ENCODE measurements at regions not wholly inside any gene's neighbourhood (a gene's known extent, or its start where the extent isn't known, plus 50 kb on each side); places are given as distances from the start of the nearest gene placed in this dataset.
"Not testable (repeated sequence)": the region's sequence is repeated elsewhere in the genome, so short reads cannot be mapped to it uniquely, and the experiment has no call there.

DNA sequence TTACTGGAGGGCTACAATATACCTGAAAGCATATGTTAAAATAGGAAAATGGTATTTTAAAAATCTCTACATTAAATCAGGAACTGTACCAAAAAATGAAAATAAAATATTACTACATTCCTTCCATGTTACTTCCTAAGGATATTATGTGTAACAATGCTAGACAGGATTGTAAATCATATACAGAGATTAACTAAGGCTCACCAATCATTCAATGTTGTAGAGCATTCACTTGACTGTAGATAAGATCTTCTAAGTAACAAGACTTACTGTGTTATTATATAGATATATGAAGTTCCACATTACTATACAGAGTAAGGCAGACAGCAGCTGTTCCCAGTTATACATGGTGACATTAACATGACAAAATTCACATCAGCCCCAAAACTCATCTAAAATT, 1919.1 kb upstream of the CDH9 start:
- intact Hi-C loops (cut with DNase I): no loop called here
- TF ChIP-seq, protein P1, sequence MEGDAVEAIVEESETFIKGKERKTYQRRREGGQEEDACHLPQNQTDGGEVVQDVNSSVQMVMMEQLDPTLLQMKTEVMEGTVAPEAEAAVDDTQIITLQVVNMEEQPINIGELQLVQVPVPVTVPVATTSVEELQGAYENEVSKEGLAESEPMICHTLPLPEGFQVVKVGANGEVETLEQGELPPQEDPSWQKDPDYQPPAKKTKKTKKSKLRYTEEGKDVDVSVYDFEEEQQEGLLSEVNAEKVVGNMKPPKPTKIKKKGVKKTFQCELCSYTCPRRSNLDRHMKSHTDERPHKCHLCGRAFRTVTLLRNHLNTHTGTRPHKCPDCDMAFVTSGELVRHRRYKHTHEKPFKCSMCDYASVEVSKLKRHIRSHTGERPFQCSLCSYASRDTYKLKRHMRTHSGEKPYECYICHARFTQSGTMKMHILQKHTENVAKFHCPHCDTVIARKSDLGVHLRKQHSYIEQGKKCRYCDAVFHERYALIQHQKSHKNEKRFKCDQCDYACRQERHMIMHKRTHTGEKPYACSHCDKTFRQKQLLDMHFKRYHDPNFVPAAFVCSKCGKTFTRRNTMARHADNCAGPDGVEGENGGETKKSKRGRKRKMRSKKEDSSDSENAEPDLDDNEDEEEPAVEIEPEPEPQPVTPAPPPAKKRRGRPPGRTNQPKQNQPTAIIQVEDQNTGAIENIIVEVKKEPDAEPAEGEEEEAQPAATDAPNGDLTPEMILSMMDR (IDR thresholded peaks at IDR 0.05): no peak
- TF ChIP-seq POLR2A (IDR thresholded peaks at IDR 0.05): no peak
- no peak overlapping the region for H3K4me3 ChIP-seq
- no peak overlapping the region for H3K27ac ChIP-seq
- ATAC-seq: no peak
- H3K9me3 ChIP-seq: no peaks in the 10 kb centered on the region
- H3K4me1 ChIP-seq: no peaks in the 10 kb centered on the region
- no peak for DNase-seq
- H3K27me3 ChIP-seq: no peaks in the 10 kb centered on the region
- no peaks in the 10 kb centered on the region for H3K36me3 ChIP-seq (replicated peaks in 1 of 2; ENCODE audit: insufficient read depth in 1 of 2, low read depth in 2 of 2)

DNA sequence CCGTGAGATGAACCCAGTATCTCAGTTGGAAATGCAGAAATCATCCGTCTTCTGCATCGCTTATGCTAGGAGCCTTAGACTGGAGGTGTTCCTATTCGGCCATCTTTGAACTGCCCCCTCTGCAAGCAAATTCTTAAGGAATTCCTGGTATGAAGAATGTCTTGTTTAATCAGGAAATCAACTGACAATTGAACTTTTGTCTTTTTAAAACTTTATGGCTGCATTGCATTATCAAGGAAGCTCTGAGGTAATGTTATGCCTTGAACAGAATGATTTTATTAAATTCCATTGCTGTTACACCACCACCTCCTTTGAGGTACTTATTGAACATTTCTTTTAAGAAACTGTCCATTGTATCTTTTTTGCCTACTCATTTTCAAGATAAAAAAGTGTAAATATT, 1915.7 kb upstream of the CDH9 start:
- no peak for TF ChIP-seq POLR2A (IDR thresholded peaks at IDR 0.05)
- TF ChIP-seq, protein P1 (IDR thresholded peaks at IDR 0.05): no peak
- Histone ChIP-seq H3K27me3 (no peaks in the 10 kb centered on the region), H3K4me3 (no peak overlapping the region), H3K36me3 (replicated peaks in 1 of 2; ENCODE audit: insufficient read depth in 1 of 2, low read depth in 2 of 2) (no peaks in the 10 kb centered on the region), H3K27ac (no peak overlapping the region), H3K9me3 (no peaks in the 10 kb centered on the region), H3K4me1 (no peaks in the 10 kb centered on the region)
- intact Hi-C loops (cut with DNase I): no loop called here
- no peak for DNase-seq
- ATAC-seq: no peak
- WGBS, 2 donors: 70% methylated on average over 4 of the region's 4 CpGs

GRCh38 chr5:28947865-28948264, 1909.5 kb upstream of the CDH9 start:
- intact Hi-C loops (cut with DNase I): no loop called here
- Histone ChIP-seq H3K27me3 (no peaks in the 10 kb centered on the region), H3K4me3 (no peak overlapping the region), H3K9me3 (no peaks in the 10 kb centered on the region), H3K27ac (no peak overlapping the region), H3K4me1 (no peaks in the 10 kb centered on the region), H3K36me3 (replicated peaks in 1 of 2; ENCODE audit: insufficient read depth in 1 of 2, low read depth in 2 of 2) (no peaks in the 10 kb centered on the region)
- no peak for DNase-seq
- ATAC-seq: no peak
- whole genome bisulfite sequencing, 2 donors: 52 to 67% methylated on average over 2 of the region's 2 CpGs
- TF ChIP-seq POLR2A (IDR thresholded peaks at IDR 0.05): no peak
- TF ChIP-seq, protein P1 (IDR thresholded peaks at IDR 0.05): no peak

DNA sequence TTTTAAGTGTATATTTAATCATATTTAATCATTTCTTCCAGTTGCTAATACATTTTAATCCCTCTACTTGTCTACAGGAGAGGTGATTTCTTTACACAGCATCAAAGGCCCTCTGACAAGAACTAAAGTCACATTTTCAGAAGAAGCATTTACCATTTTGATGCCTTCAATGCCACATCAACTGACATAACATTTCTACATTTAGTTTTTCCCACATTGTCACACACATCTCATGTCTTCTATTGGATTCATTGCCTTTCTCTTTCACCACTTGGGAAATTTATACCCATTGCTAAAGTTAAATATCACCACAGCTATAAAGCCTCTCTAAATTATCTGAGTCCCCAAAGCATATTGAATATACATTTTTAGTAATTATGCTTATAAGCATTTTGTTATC, 1907.5 kb upstream of the CDH9 start:
- Histone ChIP-seq H3K4me3 (no peak overlapping the region), H3K4me1 (no peaks in the 10 kb centered on the region), H3K27me3 (no peaks in the 10 kb centered on the region), H3K27ac (no peak overlapping the region), H3K9me3 (no peaks in the 10 kb centered on the region), H3K36me3 (replicated peaks in 1 of 2; ENCODE audit: insufficient read depth in 1 of 2, low read depth in 2 of 2) (no peaks in the 10 kb centered on the region)
- no peak for TF ChIP-seq POLR2A (IDR thresholded peaks at IDR 0.05)
- TF ChIP-seq, protein P1 (IDR thresholded peaks at IDR 0.05): no peak
- ATAC-seq: no peak
- DNase-seq: no peak
- intact Hi-C loops (cut with DNase I): no loop called here

DNA sequence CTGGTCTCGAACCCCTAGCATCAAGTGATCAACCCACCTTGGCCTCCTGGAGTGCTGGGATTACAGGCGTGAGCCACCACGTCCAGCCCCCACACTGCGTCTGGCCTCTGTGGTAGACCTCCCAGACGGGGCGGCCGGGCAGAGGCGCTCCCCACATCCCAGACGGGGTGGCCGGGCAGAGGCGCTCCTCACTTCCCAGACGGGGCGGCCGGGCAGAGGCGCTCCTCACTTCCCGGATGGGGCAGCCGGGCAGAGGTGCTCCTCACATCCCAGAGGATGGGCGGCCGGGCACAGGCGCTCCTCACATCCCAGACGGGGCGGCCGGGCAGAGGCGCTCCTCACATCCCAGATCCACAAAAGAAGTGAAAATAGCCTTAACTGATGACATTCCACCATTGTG, 1891.0 kb upstream of the CDH9 start:
- intact Hi-C loops (cut with DNase I); H3K9me3 ChIP-seq; H3K27me3 ChIP-seq; H3K36me3 ChIP-seq (replicated peaks in 1 of 2; ENCODE audit: insufficient read depth in 1 of 2, low read depth in 2 of 2); ATAC-seq; H3K27ac ChIP-seq; DNase-seq; H3K4me1 ChIP-seq; H3K4me3 ChIP-seq: not testable (repeated sequence)
- WGBS, 2 donors: 77 to 79% methylated on average over 12 to 20 of the region's 24 CpGs

DNA sequence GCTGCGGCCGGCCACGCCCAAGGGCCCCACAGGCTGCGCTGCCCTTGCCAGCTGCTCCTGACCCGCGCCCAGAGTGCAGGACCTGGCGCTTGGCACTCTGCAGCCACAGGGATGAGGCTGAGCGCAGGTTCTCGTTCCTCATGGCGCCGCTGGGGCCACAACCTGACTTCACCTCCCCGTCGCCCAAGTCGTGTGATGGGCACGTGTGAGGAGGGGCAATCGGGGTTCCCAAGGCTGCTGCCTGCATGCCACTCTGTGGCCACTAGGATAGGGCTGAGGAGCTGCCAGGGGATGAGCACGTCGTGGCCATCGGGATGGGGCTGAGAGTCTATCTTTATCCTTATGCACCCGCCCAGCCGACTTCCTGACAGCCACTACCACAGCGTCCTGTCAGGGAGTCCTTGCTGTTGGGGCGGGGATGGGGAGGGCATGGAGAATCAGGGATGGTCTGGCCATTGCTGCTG, 1890.0 kb upstream of the CDH9 start:
- H3K9me3 ChIP-seq; H3K4me1 ChIP-seq; intact Hi-C loops (cut with DNase I); H3K36me3 ChIP-seq (replicated peaks in 1 of 2; ENCODE audit: insufficient read depth in 1 of 2, low read depth in 2 of 2); ATAC-seq; H3K27me3 ChIP-seq; DNase-seq; H3K27ac ChIP-seq; H3K4me3 ChIP-seq: not testable (repeated sequence)
- 66 to 81% methylated on average over 7 to 16 of the region's 23 CpGs for WGBS, 2 donors

All from body of pancreas (tissue), 4 donors.